ENCODE measurements at regions not wholly inside any gene's neighbourhood (a gene's known extent, or its start where the extent isn't known, plus 50 kb on each side); places are given as distances from the start of the nearest gene placed in this dataset.
A peak's percentile ranks its signal among the peaks of the same experiment; 100 is the strongest.

GRCh38 chr5:84642795-84643194 lies 258.1 kb upstream of the EDIL3 start:
- in situ Hi-C loops (cut with MboI) (no loop called here), intact Hi-C loops (cut with micrococcal nuclease; ENCODE audit: unreplicated experiment) (no loop called here)
- Histone ChIP-seq H3K9me3 (replicated peaks; ENCODE audit: control insufficient read depth, insufficient read depth, low read length) (no peaks in the 10 kb centered on the region), H3K79me2 (ENCODE audit: control insufficient read depth, insufficient read depth, low read length) (no peaks in the 10 kb centered on the region), H4K20me1 (ENCODE audit: control insufficient read depth, insufficient read depth) (no peaks in the 10 kb centered on the region), H3K27ac (ENCODE audit: control insufficient read depth, insufficient read depth) (no peak overlapping the region), H3K4me3 (no peak overlapping the region), H3K4me2 (ENCODE audit: control insufficient read depth, insufficient read depth) (no peak overlapping the region), H3K36me3 (ENCODE audit: control insufficient read depth in 2 of 2, insufficient read depth in 2 of 2, low read length in 1 of 2) (no peaks in the 10 kb centered on the region), H3K4me1 (ENCODE audit: control insufficient read depth, insufficient read depth, low read length) (no peaks in the 10 kb centered on the region), H3K9ac (ENCODE audit: control insufficient read depth, insufficient read depth, low read length) (no peak overlapping the region), H3K27me3 (replicated peaks in 1 of 2; ENCODE audit: control insufficient read depth in 2 of 2, insufficient read depth in 2 of 2, low read length in 1 of 2) (no peaks in the 10 kb centered on the region), H2AFZ (ENCODE audit: control insufficient read depth, low read depth, low read length) (no peak overlapping the region)
- ChIA-PET POLR2A (no interaction called here), RAD21 (ENCODE audit: unreplicated experiment) (no interaction called here), SMC1A (ENCODE audit: uncharacterized antibody, unreplicated experiment) (no interaction called here), CTCF (no interaction called here)
- TF ChIP-seq CHD1 (IDR thresholded peaks at IDR 0.05; ENCODE audit: low read depth, low read length) (no peak), CBX5 (IDR thresholded peaks at IDR 0.05; ENCODE audit: low read depth) (no peak), YBX1 (IDR thresholded peaks at IDR 0.05) (no peak), HDAC2 (IDR thresholded peaks at IDR 0.05) (no peak)
- DNase-seq (ENCODE audit: low read depth, low spot score) (no peak), ATAC-seq (no peak), FAIRE-seq (no peak)
- 25% methylated on average over 2 of the region's 2 CpGs for WGBS (ENCODE audit: insufficient coverage, insufficient replicate concordance, low lambda C conversion rate, missing lambda C conversion rate)
- no TSS peak for BruUV-seq (replicated peaks)

GRCh38 chr5:84642324-84642723 lies 257.6 kb upstream of the EDIL3 start:
- Histone ChIP-seq H3K4me2 (ENCODE audit: control insufficient read depth, insufficient read depth) (no peak overlapping the region), H3K36me3 (ENCODE audit: control insufficient read depth in 2 of 2, insufficient read depth in 2 of 2, low read length in 1 of 2) (no peaks in the 10 kb centered on the region), H3K27ac (ENCODE audit: control insufficient read depth, insufficient read depth) (no peak overlapping the region), H4K20me1 (ENCODE audit: control insufficient read depth, insufficient read depth) (no peaks in the 10 kb centered on the region), H3K4me3 (no peak overlapping the region), H3K9ac (ENCODE audit: control insufficient read depth, insufficient read depth, low read length) (no peak overlapping the region), H2AFZ (ENCODE audit: control insufficient read depth, low read depth, low read length) (no peak overlapping the region), H3K27me3 (replicated peaks in 1 of 2; ENCODE audit: control insufficient read depth in 2 of 2, insufficient read depth in 2 of 2, low read length in 1 of 2) (no peaks in the 10 kb centered on the region), H3K4me1 (ENCODE audit: control insufficient read depth, insufficient read depth, low read length) (no peaks in the 10 kb centered on the region), H3K9me3 (replicated peaks; ENCODE audit: control insufficient read depth, insufficient read depth, low read length) (no peaks in the 10 kb centered on the region), H3K79me2 (ENCODE audit: control insufficient read depth, insufficient read depth, low read length) (no peaks in the 10 kb centered on the region)
- ChIA-PET SMC1A (ENCODE audit: uncharacterized antibody, unreplicated experiment) (no interaction called here), POLR2A (no interaction called here), CTCF (no interaction called here), RAD21 (ENCODE audit: unreplicated experiment) (no interaction called here)
- in situ Hi-C loops (cut with MboI) (no loop called here), intact Hi-C loops (cut with micrococcal nuclease; ENCODE audit: unreplicated experiment) (no loop called here)
- no peak for DNase-seq (ENCODE audit: low read depth, low spot score)
- BruUV-seq (replicated peaks) = no TSS peak
- TF ChIP-seq PKNOX1 (IDR thresholded peaks at IDR 0.05) (no peak), TCF3 (IDR thresholded peaks at IDR 0.05; ENCODE audit: borderline replicate concordance, insufficient read depth, low read depth, low read length) (no peak), BACH1 (IDR thresholded peaks at IDR 0.05; ENCODE audit: borderline replicate concordance) (peak; percentile 40; the same call in 1 of the 2 replicates)
- FAIRE-seq = no peak
- WGBS (ENCODE audit: insufficient coverage, insufficient replicate concordance, low lambda C conversion rate, missing lambda C conversion rate) = 48% methylated on average over 8 of the region's 8 CpGs
- peak; percentile 68 for ATAC-seq
